Transverse colon (tissue), 4 donors: ENCODE measurements at regions not wholly inside any gene's neighbourhood (a gene's known extent, or its start where the extent isn't known, plus 50 kb on each side); places are given as distances from the start of the nearest gene placed in this dataset.
"Not testable (repeated sequence)": the region's sequence is repeated elsewhere in the genome, so short reads cannot be mapped to it uniquely, and the experiment has no call there.

Experiments used
- DNase-seq: peaks from one replicate; pipeline ENCODE4 v3.0.0-alpha.2; 2019
- H3K27ac ChIP-seq, 4 donors: fragments of 200-600 bp; sonication (generic); 2 replicates each; pipeline ENCODE4 v1.5.1; 2016 to 2018; ENCODE audit warnings: inconsistent platforms in 4 of 4
- H3K27me3 ChIP-seq: fragments of 200-600 bp; sonication (generic); 2 replicates; pipeline ENCODE4 v1.5.1; 2017; ENCODE audit warnings: inconsistent platforms
- H3K36me3 ChIP-seq, 4 donors: fragments of 200-600 bp; sonication (generic); 2 replicates each; pipeline ENCODE4 v1.5.1; 2017 to 2019; ENCODE audit warnings: inconsistent platforms in 4 of 4
- H3K4me1 ChIP-seq, 4 donors: fragments of 200-600 bp; sonication (generic); 2 replicates each; pipeline ENCODE4 v1.5.1; 2017 to 2020; ENCODE audit warnings: inconsistent platforms in 4 of 4
- H3K4me3 ChIP-seq, 4 donors: fragments of 200-600 bp; sonication (generic); 1 replicate in 1 of 4; 2 replicates in 3 of 4; pipeline versions ENCODE4 v1.5.1 to v1.6.1; 2017 to 2019; ENCODE audit warnings: inconsistent platforms in 4 of 4
- H3K9me3 ChIP-seq, 2 donors: fragments of 200-600 bp; sonication (generic); 2 replicates each; pipeline ENCODE4 v1.5.1; 2017 to 2019; ENCODE audit warnings: inconsistent platforms in 2 of 2
- EP300 ChIP-seq: sonication (generic); formaldehyde crosslinking; IDR thresholded peaks from one replicate; pipeline ENCODE4 v1.6.1; 2017; ENCODE audit warnings: antibody characterized with exemption, low read depth
- POLR2A ChIP-seq: fragments of 450-650 bp; IDR thresholded peaks from one replicate; pipeline ENCODE4 v1.6.1; 2016; ENCODE audit warnings: antibody characterized with exemption, mild to moderate bottlenecking, moderate library complexity
- POLR2AphosphoS5 ChIP-seq, 3 donors: sonication (generic); formaldehyde crosslinking; IDR thresholded peaks; one replicate each; pipeline ENCODE4 v1.6.1; 2016; ENCODE audit warnings: antibody characterized with exemption in 3 of 3
- WGBS, 2 donors: methylation state at CpG; one replicate each; pipeline ENCODE4 v1.1.5; 2018; ENCODE audit warnings: low coverage in 1 of 2; 5-methylcytosine and 5-hydroxymethylcytosine counted together
- in situ Hi-C, 4 donors: fragments of 200-750 bp; cut with MboI; loops; one replicate each; pipeline versions ENCODE4 v1.15.0 to v1.15.1; 2017; ENCODE audit warnings: low sequenced_read_pairs in 3 of 4, low pct_ligation_motif_present in 1 of 4, low pct_unique_long_range_greater_than_20kb in 1 of 4
- intact Hi-C: fragments of 100-400 bp; cut with DNase I; formaldehyde crosslinking; loops from one replicate; pipeline ENCODE4 v1.15.1; 2023; ENCODE audit warnings: low total_unique reads
- TF ChIP-seq, protein P1 (sequence below), 5 experiments: fragments of 200-600 bp in 3 of 5; fragments of 450-650 bp in 2 of 5; sonication (generic) in 3 of 5; IDR thresholded peaks; 1 replicate in 2 of 5; 2 replicates in 3 of 5; pipeline ENCODE4 v1.5.1; 2016 to 2017; ENCODE audit warnings: antibody characterized with exemption in 5 of 5, inconsistent platforms in 3 of 5, mild to moderate bottlenecking in 2 of 5, moderate library complexity in 1 of 5

DNA sequence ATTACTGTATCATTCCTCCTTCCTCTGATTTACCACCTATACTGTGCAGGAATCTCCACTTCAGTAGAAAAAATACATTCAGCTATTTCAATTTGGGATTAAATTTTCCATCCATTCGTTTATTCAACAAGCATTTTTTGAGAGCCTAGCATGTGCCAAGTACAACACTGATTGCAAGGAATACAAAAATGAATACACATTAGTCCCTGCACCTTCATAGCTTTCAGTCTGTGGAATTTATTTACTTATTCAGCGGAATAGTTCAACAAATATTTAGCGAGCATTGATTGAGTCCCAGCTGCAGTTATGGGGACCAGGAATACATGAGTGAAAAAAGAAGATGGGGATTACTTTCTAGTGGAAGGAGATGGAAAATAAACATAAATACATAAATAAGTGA lies 606.8 kb upstream of the TBL1XR1 start:
- Histone ChIP-seq H3K4me3 (no peak overlapping the region), H3K9me3 (no peaks in the 10 kb centered on the region), H3K27ac (no peak overlapping the region), H3K36me3 (no peaks in the 10 kb centered on the region), H3K4me1 (no peaks in the 10 kb centered on the region), H3K27me3 (no peaks in the 10 kb centered on the region)
- TF ChIP-seq POLR2A (no peak), EP300 (no peak), POLR2AphosphoS5 (IDR thresholded peaks at IDR 0.05) (no peak)
- TF ChIP-seq, protein P1, sequence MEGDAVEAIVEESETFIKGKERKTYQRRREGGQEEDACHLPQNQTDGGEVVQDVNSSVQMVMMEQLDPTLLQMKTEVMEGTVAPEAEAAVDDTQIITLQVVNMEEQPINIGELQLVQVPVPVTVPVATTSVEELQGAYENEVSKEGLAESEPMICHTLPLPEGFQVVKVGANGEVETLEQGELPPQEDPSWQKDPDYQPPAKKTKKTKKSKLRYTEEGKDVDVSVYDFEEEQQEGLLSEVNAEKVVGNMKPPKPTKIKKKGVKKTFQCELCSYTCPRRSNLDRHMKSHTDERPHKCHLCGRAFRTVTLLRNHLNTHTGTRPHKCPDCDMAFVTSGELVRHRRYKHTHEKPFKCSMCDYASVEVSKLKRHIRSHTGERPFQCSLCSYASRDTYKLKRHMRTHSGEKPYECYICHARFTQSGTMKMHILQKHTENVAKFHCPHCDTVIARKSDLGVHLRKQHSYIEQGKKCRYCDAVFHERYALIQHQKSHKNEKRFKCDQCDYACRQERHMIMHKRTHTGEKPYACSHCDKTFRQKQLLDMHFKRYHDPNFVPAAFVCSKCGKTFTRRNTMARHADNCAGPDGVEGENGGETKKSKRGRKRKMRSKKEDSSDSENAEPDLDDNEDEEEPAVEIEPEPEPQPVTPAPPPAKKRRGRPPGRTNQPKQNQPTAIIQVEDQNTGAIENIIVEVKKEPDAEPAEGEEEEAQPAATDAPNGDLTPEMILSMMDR (IDR thresholded peaks at IDR 0.05): no peak
- intact Hi-C loops: no loop called here
- no peak for DNase-seq
- WGBS, 2 donors: 75 to 78% methylated on average over 3 of the region's 3 CpGs
- in situ Hi-C loops: no loop called here

DNA sequence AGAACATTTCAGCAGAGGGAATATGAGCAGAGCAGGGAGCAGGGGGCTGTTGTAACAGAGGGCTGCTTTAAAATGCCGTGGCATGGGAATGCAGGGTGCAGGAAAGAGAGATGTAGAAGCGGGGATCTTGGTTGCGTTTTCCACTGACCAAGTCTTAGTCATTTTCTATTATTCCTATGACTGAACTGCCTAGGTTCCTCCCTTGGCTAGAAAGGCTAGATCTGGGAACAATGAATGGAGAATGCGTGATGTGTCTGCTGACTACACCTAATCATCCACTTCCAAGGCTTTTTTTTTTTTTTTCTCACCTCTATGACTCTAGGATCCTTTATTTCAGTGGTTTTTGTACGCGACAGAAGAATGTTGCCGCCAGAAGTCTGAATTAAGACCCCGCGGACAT lies 607.4 kb upstream of the TBL1XR1 start:
- no peak for TF ChIP-seq POLR2AphosphoS5 (IDR thresholded peaks at IDR 0.05)
- TF ChIP-seq POLR2A: no peak
- no peak for TF ChIP-seq EP300
- TF ChIP-seq, protein P1 (IDR thresholded peaks at IDR 0.05): no peak
- H3K4me3 ChIP-seq: no peak overlapping the region
- intact Hi-C loops: no loop called here
- no peak for DNase-seq
- no peaks in the 10 kb centered on the region for H3K9me3 ChIP-seq
- H3K27ac ChIP-seq: no peak overlapping the region
- in situ Hi-C loops: no loop called here
- no peaks in the 10 kb centered on the region for H3K36me3 ChIP-seq
- H3K4me1 ChIP-seq: peaks cover 0 to under 1% (median 0%) of the 10 kb centered on the region in 4 donors
- H3K27me3 ChIP-seq: no peaks in the 10 kb centered on the region
- 95 to 98% methylated on average over 9 of the region's 9 CpGs for WGBS, 2 donors

DNA sequence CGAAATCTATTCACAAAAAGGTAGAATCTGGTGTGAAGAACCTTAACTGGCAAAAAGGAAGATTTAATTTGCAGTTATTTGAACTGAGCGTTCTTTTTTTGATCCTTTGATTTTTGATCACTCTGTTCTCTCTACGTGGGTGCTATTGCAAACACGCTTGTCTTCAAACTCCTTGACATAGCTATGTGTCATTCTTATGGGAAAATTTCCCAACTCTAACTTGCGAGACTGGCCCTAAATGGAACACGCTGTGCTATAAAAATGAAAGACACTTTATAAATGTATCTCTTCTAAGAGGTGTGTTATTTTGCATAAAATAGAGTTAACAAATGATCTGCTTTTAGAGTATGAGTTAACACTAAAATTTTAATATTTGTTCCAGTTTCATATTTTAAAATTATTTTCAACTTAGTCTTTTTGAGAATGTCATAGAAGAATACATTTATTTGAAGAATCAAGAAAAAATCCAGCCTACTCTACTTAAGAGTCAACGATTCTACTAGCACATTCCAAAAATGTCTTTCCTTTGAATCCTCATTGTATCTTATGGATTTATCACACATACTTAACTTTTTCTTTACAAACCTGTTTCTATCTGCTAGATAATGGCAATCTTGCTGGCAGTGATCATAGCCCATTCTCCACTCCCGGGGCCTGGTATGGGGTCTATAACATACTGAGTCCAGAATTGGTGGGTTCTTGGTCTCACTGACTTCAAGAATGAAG lies 610.0 kb upstream of the TBL1XR1 start:
- Histone ChIP-seq H3K36me3 (no peaks in the 10 kb centered on the region), H3K27me3 (no peaks in the 10 kb centered on the region), H3K4me1 (peaks cover 0 to 21% (median 0%) of the 10 kb centered on the region in 4 donors), H3K9me3 (no peaks in the 10 kb centered on the region), H3K4me3 (no peak overlapping the region), H3K27ac (no peak overlapping the region)
- intact Hi-C loops: no loop called here
- in situ Hi-C loops: no loop called here
- no peak for TF ChIP-seq EP300
- DNase-seq: no peak
- WGBS, 2 donors: 92 to 93% methylated on average over 8 of the region's 8 CpGs

DNA sequence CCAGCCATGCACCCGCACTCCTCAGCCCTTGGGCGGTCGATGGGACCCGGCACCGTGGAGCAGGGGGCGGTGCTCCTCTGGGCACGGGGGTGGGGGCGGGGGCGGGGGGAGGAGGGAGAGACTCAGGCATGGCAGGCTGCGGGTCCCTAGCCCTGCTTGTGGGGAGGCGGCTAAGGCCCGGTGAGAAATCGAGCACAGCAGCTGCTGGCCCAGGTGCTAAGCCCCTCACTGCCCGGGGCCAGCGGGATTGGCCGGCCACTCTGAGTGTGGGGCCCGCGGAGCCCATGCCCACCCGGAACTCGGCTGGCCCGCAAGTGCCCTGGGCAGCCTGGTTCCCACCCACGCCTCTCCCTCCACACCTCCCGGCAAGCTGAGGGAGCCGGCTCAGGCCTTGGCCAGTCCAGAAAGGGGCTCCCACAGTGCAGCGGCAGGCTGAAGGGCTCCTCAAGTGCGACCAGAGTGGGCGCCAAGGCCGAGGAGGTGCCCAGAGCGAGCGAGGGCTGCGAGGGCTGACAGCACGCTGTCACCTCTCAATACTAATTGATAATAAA lies 611.7 kb upstream of the TBL1XR1 start:
- DNase-seq, H3K4me3 ChIP-seq, H3K9me3 ChIP-seq, H3K27ac ChIP-seq, intact Hi-C loops, H3K27me3 ChIP-seq, H3K36me3 ChIP-seq, in situ Hi-C loops: not testable (repeated sequence)
- H3K4me1 ChIP-seq: peaks cover 0 to 21% (median 0%) of the 10 kb centered on the region in 4 donors
- WGBS, 2 donors: 97% methylated on average over 26 of the region's 32 CpGs; no CpG with 5 or more reads in 1 of the 2 donors

DNA sequence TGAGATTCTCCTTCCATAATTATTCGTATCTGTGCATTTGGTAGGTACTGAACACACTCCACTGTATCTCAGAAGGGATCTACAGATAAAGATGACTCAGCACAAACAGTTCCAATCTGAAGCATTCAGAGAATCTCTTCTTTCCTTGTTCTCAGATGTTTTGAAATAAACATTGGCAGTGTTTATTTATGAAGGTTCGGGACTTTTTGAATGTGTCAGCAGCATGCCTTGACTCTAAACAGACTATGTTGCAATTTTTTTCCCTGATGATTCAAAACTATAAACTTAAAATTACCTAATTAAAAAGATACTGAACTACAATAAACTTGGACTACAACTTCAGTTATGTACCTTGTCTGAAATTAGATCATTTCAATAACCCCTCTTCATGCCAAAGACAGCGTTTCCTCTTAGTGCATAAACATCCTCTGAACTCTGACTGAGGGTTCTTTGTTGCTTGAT lies 612.9 kb upstream of the TBL1XR1 start:
- no peak for TF ChIP-seq EP300
- TF ChIP-seq POLR2AphosphoS5 (IDR thresholded peaks at IDR 0.05): peak in 2 of 3 donors; percentile 56 to 70
- no peaks in the 10 kb centered on the region for H3K36me3 ChIP-seq
- peak overlapping the region; percentile 12 to 47 (median 26) for H3K27ac ChIP-seq
- in situ Hi-C loops (no loop called here), intact Hi-C loops (loop anchor here (10.0 kb wide), 1 partner anchor 155 kb away; no protein-coding TSS in a partner anchor)
- peaks cover 0 to 21% (median 0%) of the 10 kb centered on the region in 4 donors for H3K4me1 ChIP-seq
- no peaks in the 10 kb centered on the region for H3K9me3 ChIP-seq
- H3K27me3 ChIP-seq: no peaks in the 10 kb centered on the region
- no peak for DNase-seq
- no peak overlapping the region for H3K4me3 ChIP-seq
- WGBS, 2 donors: 36 to 45% methylated on average over 3 of the region's 3 CpGs
